A549 (cell line): ENCODE measurements at regions not wholly inside any gene's neighbourhood (a gene's known extent, or its start where the extent isn't known, plus 50 kb on each side); places are given as distances from the start of the nearest gene placed in this dataset.

ENCODE experiments used
- CBX2 ChIP-seq: fragments of 200-600 bp; sonication (generic); IDR thresholded peaks from 2 replicates; pipeline ENCODE4 v1.6.1; 2016; ENCODE audit warnings: low read depth, mild to moderate bottlenecking, borderline replicate concordance
- HOXA7 ChIP-seq: fragments of 250-450 bp; sonication (Bioruptor Pico); IDR thresholded peaks from 2 replicates; pipeline ENCODE4 v1.5.0; 2020; ENCODE audit warnings: mild to moderate bottlenecking, moderate library complexity
- KDM1A ChIP-seq: fragments of 200-600 bp; sonication (generic); IDR thresholded peaks from 2 replicates; pipeline ENCODE4 v1.6.1; 2016; ENCODE audit warnings: low read depth, mild to moderate bottlenecking
- MAX ChIP-seq: IDR thresholded peaks from 2 replicates; pipeline ENCODE4 v1.6.1; 2012
- POLR2A ChIP-seq: IDR thresholded peaks from 2 replicates; pipeline ENCODE4 v1.6.1; 2012; ENCODE audit warnings: mild to moderate bottlenecking, low read length
- RAD21 ChIP-seq, 2 experiments: fragments of >200 bp in 1 of 2; sonication (Bioruptor Twin) in 1 of 2; formaldehyde crosslinking in 1 of 2; IDR thresholded peaks in 1 of 2; conservative IDR thresholded peaks in 1 of 2; 2 replicates in 1 of 2; 3 replicates in 1 of 2; pipeline ENCODE4 v1.6.1; 2012 to 2018; ENCODE audit warnings: inconsistent platforms in 1 of 2
- RFX5 ChIP-seq: fragments of 450-650 bp; IDR thresholded peaks from 2 replicates; pipeline ENCODE4 v1.7.1; 2014; ENCODE audit warnings: antibody characterized with exemption, mild to moderate bottlenecking, moderate library complexity
- TF ChIP-seq, protein P1 (sequence below): fragments of >200 bp; sonication (Bioruptor Twin); formaldehyde crosslinking; IDR thresholded peaks from 3 replicates; pipeline ENCODE4 v1.5.1; 2016
- TF ChIP-seq, protein P2 (sequence below): fragments of 450-650 bp; IDR thresholded peaks from 2 replicates; pipeline ENCODE4 v1.6.1; 2014; ENCODE audit warnings: antibody characterized with exemption

DNA sequence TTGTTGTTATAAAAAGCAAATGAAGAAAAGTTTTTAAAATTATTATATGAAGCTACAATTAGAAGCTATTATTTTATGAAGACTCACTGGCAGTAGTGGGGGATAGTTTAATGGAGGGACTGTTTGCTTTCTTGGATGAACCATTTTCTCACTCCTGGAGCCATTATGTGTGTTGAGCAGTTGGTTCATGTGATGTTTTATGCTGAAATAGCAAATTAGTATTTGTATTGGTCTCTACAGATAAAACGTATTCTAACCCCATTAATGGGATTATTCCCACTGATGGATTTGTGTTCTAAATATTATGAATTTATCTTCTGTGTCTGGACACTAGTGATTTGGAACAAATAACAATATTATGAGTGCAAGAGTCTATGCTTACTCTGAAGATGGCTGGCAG lies 507.5 kb upstream of the FSHR start:
- no peak for TF ChIP-seq RFX5
- no peak for TF ChIP-seq CBX2
- TF ChIP-seq, protein P1, sequence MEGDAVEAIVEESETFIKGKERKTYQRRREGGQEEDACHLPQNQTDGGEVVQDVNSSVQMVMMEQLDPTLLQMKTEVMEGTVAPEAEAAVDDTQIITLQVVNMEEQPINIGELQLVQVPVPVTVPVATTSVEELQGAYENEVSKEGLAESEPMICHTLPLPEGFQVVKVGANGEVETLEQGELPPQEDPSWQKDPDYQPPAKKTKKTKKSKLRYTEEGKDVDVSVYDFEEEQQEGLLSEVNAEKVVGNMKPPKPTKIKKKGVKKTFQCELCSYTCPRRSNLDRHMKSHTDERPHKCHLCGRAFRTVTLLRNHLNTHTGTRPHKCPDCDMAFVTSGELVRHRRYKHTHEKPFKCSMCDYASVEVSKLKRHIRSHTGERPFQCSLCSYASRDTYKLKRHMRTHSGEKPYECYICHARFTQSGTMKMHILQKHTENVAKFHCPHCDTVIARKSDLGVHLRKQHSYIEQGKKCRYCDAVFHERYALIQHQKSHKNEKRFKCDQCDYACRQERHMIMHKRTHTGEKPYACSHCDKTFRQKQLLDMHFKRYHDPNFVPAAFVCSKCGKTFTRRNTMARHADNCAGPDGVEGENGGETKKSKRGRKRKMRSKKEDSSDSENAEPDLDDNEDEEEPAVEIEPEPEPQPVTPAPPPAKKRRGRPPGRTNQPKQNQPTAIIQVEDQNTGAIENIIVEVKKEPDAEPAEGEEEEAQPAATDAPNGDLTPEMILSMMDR = no peak
- no peak for TF ChIP-seq RAD21 (conservative IDR thresholded peaks at IDR 0.05 in 1 of 2, IDR thresholded peaks at IDR 0.05 in 1 of 2)
- TF ChIP-seq POLR2A = no peak
- TF ChIP-seq KDM1A = no peak
- TF ChIP-seq MAX = no peak
- TF ChIP-seq, protein P2, sequence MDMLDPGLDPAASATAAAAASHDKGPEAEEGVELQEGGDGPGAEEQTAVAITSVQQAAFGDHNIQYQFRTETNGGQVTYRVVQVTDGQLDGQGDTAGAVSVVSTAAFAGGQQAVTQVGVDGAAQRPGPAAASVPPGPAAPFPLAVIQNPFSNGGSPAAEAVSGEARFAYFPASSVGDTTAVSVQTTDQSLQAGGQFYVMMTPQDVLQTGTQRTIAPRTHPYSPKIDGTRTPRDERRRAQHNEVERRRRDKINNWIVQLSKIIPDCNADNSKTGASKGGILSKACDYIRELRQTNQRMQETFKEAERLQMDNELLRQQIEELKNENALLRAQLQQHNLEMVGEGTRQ = no peak
- no peak for TF ChIP-seq HOXA7
